Skeletal muscle cell (primary cell): ENCODE measurements at regions not wholly inside any gene's neighbourhood (a gene's known extent, or its start where the extent isn't known, plus 50 kb on each side); places are given as distances from the start of the nearest gene placed in this dataset.
"Not testable (repeated sequence)": the region's sequence is repeated elsewhere in the genome, so short reads cannot be mapped to it uniquely, and the experiment has no call there.

ENCODE experiments used
- DNase-seq: peaks from one replicate; pipeline ENCODE4 v3.0.0-alpha.2; 2010; ENCODE audit warnings: low read depth
- H3K4me3 ChIP-seq: 2 replicates; pipeline ENCODE4 v1.5.1; 2011; ENCODE audit warnings: low read depth, mild to moderate bottlenecking, control low read depth, low read length, moderate library complexity

DNA sequence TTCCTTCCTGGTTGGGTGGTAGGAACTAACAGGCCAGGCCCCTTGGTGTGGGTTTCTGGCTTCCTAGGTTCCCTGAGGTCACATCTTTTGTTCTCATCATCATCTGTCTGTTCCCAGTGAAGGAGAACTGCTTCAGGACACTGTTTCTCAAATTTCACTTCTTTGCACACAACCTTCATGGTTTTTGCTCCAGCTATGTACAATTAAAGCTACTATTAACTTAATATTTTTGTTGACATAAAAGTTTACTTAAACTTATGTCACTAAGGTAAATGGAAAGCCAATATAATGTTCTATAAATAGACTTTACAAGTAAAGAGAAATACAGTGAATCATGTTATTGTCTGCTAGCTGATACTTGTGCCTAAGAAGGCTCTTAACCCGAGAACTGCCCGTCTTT is 120.7 kb upstream of the KCNG1 start:
- H3K4me3 ChIP-seq = no peak overlapping the region
- no peak for DNase-seq

DNA sequence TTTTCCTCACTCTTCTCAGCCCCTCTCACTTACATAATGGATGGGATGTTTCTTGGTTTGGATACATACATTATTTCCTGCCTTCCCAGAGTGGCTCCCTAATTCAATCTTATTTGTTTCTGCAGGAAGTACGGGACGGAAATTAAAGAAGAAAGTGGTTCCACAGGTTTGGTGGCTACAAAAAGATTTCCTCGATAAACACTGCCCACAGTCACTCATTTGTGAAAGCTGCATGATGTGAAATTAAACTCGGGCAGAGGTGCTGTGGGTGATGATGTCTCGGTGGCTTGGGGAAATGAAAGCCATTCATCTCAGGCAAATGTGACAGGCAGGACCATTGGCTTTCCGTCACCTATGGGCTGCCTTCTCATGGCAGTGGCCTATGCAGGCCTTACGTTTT is 119.5 kb upstream of the KCNG1 start:
- DNase-seq = no peak
- no peak overlapping the region for H3K4me3 ChIP-seq

DNA sequence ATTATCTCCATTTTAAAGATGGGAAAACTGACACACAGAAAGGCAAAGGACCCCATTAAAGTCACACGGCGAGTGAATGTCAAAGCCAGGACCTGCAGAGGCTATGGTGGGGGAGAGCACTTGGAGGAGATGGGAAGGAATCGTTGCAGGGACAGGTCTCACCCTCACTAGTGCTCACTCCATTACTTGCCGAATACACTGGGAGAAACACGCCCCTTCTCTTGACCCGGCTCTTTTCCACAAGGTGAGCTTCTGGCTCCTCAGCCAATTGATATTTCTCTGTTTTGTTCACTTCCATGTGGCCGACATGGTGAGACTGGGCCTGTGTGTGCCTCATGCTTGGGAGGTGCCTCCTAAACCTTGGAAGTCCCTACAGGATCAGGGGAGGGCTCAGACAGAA is 117.8 kb upstream of the KCNG1 start:
- no peak overlapping the region for H3K4me3 ChIP-seq
- DNase-seq = no peak

DNA sequence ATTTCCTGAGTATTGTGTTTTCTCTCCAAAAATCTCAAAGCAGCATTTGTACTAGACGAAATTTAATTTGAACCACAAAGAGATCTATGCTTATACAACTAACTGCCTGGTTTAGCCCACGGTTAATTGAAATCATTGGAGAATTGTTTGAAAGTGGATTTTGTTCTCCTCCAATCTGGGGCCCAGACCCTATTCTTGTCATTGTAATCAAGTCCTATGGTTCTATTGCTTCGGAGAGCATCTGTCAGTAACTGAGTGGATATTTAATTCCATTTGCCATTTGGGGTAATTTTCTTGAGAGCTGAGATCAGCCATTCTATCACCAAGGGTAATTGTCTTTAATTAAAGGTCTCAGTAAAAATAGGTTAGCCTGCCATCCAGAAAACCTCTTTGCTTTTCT is 117.0 kb upstream of the KCNG1 start:
- no peak overlapping the region for H3K4me3 ChIP-seq
- DNase-seq = no peak

DNA sequence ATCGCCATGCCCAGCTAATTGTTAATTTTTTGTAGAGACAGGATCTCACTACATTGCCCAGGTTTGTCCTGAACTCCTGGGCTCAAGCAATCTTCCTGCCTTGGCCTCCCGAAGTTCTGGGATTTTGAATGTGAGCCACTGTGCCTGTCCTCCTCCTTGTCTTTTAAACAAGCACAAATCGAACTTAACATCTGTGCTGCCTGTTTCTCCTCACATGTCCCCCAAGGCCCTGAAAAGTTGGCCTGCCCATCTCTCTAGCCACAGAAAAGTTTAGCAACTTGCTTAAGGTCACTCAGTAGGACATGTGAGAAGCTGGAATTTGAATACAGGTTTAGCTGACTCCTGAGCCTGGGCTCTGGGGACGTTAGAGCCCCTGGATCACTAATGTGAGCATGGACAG is 115.7 kb upstream of the KCNG1 start:
- no peak for DNase-seq

DNA sequence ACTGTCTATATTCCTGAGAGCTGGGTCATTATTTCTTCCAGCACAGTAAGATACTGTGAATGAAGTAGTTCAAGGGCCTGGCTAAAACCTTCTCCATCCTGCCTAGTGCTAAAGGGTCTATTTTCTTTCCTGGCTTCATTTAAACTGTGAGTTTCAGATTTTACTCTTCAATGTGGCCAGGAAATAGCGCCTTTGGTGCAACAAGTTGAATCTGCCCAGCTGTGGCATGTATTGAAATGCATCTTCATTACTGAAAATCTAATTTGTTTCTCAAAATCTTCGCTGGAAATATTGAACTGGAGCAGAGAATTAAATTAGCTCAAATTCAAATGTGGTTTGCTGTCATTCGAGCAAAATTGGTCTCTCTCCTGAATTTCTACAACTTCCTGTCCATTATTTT is 114.6 kb upstream of the KCNG1 start:
- DNase-seq = no peak
- H3K4me3 ChIP-seq = no peak overlapping the region

More for the DNA sequence above, 115.7 kb upstream of the KCNG1 start:
- H3K4me3 ChIP-seq = no peak overlapping the region

DNA sequence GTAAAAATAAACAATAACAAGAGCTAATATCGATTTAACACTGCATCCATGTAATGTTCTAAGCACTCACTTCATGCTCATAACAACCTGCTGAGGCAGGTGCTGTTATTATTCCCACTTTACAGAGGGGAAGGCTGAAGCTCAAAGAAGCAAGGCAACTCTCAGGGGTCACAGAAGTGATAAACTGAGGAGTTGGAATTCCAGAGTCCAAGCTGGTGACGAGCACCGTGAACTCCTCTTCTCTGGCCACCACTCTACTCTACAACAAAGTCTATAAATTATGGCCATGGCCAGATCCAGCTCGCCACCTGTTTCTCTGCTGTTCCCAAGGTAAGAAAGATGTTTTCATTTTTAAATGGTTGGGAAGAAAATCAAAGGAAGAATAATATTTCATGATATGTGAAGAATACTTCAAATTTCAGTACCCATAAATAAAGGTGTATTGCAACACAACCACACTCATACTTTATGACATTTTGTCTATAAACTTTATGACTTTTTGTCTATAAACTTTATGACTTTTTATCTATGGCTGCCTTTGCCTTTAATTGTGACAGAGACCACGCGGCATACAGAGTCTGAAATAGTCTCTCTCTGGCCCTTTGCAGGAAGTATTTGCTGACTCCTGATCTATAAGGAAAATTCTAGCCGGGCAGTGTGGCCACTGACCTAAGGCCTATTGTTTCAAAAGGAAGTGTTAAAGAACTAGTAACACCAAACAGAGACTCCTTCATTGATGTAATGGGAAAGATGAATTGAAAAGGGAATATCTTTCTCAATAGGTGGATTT is 113.2 kb upstream of the KCNG1 start:
- H3K4me3 ChIP-seq = no peak overlapping the region
- DNase-seq = no peak

DNA sequence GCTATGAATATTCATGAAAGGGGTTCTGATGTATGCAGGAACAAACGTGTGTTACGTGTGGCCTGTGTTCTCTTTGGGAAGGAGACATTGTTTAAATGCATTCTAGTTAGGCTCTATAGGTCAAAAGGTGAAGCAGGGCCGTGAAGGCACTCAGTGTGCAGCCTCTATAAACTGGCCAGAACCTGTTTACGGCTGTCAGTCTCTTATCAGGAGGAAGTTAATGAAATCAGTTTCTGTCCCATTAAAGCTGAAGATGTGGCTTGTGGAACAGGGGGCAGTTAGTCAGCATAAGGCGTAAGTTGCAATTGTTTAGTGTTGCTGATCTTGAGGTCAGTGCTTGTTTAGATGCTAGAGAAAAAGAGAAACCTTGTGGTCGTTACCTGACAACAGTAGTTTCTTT is 111.5 kb upstream of the KCNG1 start:
- no peak overlapping the region for H3K4me3 ChIP-seq
- no peak for DNase-seq

DNA sequence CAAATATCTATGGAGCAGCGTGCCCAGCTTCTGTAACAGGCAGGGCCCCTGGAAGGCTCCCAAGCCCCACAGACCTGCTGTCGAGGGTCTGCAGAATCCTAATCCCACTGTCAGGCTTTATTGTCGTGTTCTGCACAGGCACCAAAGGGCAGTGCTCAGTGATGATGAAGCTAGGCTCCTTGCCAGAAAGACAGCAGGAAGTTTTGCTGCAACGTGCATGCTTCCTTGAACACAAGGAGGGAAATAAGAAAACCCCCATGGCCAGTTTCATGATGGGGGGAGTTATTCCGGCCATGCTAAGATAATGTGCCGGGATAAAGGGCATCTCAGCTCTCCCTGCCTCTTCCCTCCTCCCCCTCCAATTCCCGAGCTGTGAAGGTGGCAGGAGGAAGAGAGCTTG is 109.4 kb upstream of the KCNG1 start:
- no peak overlapping the region for H3K4me3 ChIP-seq
- no peak for DNase-seq

DNA sequence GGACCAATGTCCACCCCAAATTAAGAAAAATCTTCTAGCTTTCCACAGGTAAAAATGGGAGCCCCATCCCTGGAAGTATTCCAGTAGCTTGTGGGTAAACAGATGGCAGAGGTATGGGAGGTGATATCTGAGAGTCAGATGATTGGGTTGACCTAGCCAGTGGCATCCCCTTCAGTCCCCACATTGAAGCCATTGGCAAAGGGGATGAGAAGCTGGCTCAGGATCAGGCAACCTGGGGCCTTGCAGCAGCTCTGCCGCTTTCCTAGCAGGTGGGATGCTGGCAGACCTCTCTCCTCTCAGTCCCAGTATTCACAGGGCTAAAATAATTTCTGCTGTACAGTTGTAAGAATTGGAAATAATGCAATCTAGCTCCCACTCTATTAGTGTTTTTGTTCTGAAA is 108.9 kb upstream of the KCNG1 start:
- DNase-seq = no peak
- H3K4me3 ChIP-seq = no peak overlapping the region

DNA sequence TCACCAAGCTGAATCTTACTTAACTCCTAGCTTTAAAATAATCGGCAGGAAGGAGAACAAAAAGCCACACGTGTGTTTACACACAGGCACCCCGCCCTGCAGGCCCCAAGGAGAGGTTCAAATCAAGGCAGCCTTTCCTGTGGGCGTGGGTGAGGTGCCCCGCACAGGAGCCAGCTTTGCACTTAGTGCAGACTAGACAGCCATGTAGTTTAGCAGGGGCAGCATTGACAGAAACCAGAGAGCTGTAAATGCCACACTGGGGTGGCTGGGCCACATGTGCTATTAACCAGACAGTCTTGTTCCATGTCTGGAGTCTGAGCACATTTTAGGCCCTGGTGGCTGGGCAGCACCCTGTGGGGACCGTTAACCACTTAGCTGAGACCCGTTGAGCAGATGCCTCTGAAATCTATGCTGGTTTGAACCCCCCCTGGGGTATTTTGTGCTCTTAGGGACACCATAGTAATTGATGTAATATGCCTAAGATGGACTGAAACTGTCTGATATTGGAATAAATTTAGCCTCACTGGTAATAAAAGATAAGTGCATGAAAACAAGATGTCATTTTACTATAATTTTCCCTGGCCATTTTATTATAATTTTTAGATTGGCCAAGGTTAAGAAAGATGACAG is 106.4 kb upstream of the KCNG1 start:
- no peak overlapping the region for H3K4me3 ChIP-seq
- DNase-seq = no peak

DNA sequence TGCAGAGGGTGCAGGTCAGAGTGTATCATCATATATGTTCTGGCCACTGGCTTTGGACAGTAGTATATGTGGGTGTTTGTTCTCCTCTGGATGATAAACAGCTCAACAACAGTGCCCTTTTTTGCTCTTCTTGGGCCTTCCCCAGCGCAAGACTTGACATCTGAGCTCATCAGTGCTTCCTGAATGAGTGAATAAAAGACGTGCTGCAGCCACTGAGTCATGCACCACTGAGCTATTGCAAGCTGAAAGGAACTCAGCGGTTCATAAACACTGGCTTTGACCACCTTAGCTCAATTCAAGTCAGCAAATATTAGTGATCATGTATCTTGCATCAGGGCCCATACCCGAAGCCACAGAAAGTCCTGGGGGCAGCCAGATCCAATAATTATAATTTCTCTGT is 105.3 kb upstream of the KCNG1 start:
- peak; percentile 92 for DNase-seq
- H3K4me3 ChIP-seq = no peak overlapping the region

DNA sequence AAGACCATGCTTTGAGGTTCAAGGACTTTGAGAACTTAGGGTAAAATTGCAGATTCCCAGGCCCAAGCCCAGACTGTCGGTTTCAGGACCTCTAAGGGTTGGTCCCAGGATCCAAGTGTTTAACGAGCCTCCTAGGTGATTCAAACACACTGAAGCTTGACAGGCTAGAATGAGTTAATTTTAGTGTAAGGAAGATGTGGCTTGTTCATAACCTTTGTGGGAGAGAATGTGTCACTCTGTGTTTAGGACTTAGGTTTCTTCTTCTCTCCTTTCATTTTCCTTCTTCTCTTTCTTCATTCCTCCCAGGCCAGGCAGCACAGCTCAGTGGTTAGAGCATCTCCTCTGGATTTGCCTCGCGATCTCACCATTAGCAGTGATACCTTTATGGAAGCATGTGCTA is 104.8 kb upstream of the KCNG1 start:
- no peak for DNase-seq
- no peak overlapping the region for H3K4me3 ChIP-seq

DNA sequence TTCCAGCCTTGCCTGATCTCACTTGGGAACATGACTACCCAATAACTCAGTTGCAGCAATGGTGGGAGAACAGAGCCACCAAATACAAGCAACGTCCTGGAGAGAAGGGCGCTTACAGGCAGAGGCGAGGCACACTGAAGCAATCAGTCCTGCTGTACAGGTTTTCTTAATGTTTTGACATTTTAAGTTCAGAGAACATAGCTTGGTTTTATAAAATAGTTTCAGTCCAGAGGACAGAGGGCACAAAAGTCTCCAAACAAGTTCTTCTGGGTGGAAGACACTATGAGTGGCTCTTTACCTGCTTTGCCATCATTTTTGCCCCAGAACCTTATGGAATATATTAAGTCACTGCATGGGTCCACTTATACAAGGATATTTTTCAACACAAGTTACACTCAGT is 103.4 kb upstream of the KCNG1 start:
- DNase-seq = no peak
- H3K4me3 ChIP-seq = no peak overlapping the region

DNA sequence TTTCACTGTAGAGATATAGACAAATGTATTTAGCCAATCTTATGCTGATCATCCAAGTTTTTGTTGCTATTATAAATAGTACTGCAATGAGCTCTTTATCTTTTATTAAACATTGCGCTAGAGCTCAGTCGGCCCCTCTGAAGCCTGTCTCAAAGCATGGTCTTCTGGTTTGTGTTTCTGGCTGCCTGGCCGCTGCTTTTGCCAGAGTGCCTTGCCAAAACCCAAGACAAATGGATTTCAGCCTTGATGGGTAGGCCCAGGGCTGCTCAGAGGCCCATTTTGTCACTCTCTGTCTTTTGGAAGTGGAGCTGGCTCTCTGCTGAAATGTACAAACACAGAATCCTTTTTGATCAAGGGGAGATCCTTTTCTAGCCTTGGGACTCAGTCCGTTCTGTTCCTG is 102.9 kb upstream of the KCNG1 start:
- no peak overlapping the region for H3K4me3 ChIP-seq

DNA sequence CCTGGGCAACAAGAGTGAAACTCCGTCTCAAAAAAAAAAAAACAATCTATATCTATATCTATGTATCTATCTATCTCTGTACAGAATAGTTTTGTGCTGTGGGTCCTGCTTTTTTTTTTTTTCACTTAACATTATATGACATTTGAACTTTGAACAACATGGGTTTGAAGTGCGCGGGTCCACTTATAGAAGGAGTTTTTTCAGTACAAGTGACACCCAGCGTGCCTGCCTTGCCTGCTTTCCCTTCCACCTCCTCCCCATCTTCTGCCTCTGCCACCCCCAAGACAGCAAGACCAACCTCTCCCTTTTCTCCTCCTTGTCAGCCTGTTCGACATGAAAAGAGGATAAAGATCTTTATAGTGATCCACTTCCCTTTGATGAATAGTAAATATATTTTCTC is 102.2 kb upstream of the KCNG1 start:
- no peak for DNase-seq
- no peak overlapping the region for H3K4me3 ChIP-seq

More for the DNA sequence above, 102.9 kb upstream of the KCNG1 start:
- no peak for DNase-seq

DNA sequence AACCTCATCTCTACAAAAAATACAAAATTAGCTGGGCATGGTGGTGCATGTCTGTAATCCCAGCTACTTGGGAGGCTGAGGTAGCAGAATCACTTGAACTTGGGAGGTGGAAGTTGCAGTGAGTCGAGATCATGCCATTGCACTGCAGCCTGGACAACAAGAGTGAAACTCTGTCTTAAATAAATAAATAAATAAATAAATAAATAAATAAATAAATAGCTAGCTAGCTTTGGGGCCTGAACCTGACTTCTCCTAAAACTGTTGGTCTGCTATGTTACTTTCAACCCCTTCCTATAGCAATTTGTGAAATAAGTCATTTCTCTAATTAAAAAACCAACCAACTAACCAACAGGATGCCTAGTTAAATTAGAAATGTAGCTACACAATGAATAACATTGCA is 101.0 kb upstream of the KCNG1 start:
- H3K4me3 ChIP-seq, DNase-seq: not testable (repeated sequence)

DNA sequence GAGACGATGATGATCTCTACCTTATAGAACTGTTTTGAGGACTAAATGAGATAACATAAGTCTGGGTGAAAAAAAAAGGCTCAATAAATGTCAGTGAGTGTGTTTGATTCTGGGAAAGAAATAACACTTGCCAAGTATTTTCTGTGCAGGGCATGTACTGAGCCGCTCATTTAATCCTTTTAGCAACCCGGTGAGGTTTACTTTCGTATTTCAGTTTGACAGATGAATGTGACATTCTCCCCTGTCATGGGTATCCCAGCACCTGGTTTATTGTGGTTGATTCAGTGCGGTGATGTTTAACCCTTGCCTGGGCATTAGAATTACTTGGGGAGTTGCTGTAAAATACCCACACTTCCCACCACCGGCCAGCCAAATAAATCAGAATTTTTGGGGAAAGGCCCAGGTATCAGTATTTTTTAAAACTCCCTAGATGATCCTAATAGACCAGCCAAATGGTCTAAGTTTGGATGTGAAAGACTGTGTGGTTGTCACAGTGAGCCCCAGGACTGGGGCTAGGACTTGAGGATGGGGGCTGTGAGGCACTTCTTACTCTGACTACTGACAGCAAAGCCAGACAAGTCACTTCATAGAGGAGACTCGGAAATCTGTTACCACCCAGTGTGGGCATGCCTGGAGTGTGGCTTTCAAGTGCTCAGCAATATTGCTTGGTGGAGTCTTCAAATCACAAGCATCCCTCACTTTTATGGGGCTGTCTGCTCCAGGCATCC is 100.2 kb upstream of the KCNG1 start:
- H3K4me3 ChIP-seq = no peak overlapping the region
- no peak for DNase-seq

DNA sequence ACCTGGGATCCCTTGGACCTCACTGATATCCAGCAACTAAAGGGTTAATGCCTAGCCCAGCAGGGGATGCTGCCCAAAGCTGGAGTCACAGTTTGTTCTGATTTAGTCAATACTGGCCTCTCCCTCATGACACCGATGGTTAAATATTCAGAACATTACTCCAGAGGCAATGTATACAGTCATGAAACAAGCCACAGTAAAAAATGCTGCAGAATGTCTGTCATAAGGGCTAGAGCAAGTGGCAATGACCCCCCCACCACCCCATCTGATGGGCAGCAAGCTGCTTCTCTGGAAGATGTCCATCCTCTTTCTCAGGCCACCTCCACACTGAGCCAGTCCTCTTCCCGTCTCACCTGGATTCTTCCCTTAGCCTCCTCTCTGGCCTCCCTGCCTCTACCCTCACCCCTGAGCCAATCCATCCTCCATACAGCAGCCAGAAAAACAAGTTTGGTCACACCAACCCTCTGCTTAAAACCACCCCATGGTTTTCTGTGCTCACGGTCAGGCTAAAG is 99.0 kb upstream of the KCNG1 start:
- H3K4me3 ChIP-seq = no peak overlapping the region
- peak; percentile 27 for DNase-seq

DNA sequence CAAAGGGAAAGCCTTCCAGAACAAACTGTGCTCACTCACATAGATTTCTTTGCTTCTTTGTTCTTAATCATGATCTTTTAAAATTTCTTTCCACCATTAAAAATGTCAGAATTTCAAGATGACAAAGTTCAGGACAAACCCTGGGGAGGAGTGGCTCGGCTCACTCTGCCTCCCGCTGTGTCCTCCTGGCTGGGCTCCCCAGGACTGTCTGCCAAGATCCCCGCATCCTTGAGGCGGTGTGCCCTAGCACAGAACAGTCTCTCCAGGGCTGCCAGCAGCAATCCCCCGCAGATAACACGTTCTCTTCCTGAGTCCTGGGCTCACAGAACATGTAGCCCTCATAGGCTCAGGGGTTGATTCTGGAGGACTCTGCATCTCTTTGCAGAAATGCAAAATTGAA is 98.4 kb upstream of the KCNG1 start:
- DNase-seq = no peak

DNA sequence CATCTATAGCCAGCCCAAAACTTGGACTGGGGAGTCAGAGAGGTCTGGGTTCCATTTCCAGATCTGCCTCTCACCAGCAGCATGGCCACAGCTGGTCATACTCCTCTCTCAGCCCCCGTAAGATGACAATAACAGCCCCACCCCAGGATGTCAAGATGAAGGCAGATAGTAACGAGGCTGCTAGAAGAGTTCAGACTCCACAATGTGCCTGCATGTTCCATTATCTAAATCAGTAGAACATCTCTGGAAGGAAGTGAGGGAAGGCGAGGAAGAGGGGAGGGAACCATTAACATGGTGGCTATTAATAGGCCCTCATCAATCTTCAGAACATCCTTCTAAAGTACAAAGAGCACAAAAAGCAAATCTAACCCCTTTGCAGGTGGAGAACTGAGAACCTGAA is 98.0 kb upstream of the KCNG1 start:
- H3K4me3 ChIP-seq = no peak overlapping the region
- DNase-seq = no peak

More for the DNA sequence above, 98.4 kb upstream of the KCNG1 start:
- no peak overlapping the region for H3K4me3 ChIP-seq
